Neural crest cell (in vitro differentiated cells): ENCODE measurements at regions not wholly inside any gene's neighbourhood (a gene's known extent, or its start where the extent isn't known, plus 50 kb on each side); places are given as distances from the start of the nearest gene placed in this dataset.
"Not testable (repeated sequence)": the region's sequence is repeated elsewhere in the genome, so short reads cannot be mapped to it uniquely, and the experiment has no call there.

Experiments
- DNase-seq: peaks from one replicate; pipeline ENCODE4 v3.0.0; 2021; ENCODE audit warnings: low read depth, mixed read lengths, low spot score
- H3K27ac Mint-ChIP-seq: one replicate; pipeline ENCODE4 v1.8.0; 2021; ENCODE audit warnings: mild to moderate bottlenecking, mixed read lengths; ENCODE audit not compliant: unreplicated experiment
- H3K27me3 Mint-ChIP-seq: 2 replicates; pipeline ENCODE4 v1.8.0; 2021; ENCODE audit warnings: low read depth, mild to moderate bottlenecking, mixed read lengths
- H3K36me3 Mint-ChIP-seq: 2 replicates; pipeline ENCODE4 v1.8.0; 2021; ENCODE audit warnings: low read depth, mild to moderate bottlenecking, mixed read lengths
- H3K4me1 Mint-ChIP-seq: 2 replicates; pipeline ENCODE4 v1.8.0; 2021; ENCODE audit warnings: mixed read lengths
- H3K4me3 Mint-ChIP-seq: one replicate; pipeline ENCODE4 v1.8.0; 2021; ENCODE audit warnings: mild to moderate bottlenecking, mixed read lengths
- H3K9me3 Mint-ChIP-seq: 2 replicates; pipeline ENCODE4 v1.8.0; 2021; ENCODE audit warnings: mixed read lengths
- CTCF ChIP-seq: fragments of 200-600 bp; sonication (generic); conservative IDR thresholded peaks from 2 replicates; pipeline ENCODE4 v1.5.0; 2021; ENCODE audit warnings: antibody characterized with exemption, mild to moderate bottlenecking

- no peak for DNase-seq
- Mint-ChIP-seq H3K9me3 (peaks cover 3% of the 10 kb centered on the region), H3K4me3 (no peak overlapping the region), H3K27me3 (peaks cover 8% of the 10 kb centered on the region), H3K27ac (no peak overlapping the region), H3K36me3 (no peaks in the 10 kb centered on the region), H3K4me1 (no peaks in the 10 kb centered on the region)
- TF ChIP-seq CTCF, result no peak
Observed at GRCh38 chr1:115447672-115448071, 109.6 kb upstream of the NGF start.

- no peak overlapping the region for H3K27ac Mint-ChIP-seq
- no peaks in the 10 kb centered on the region for H3K36me3 Mint-ChIP-seq
- no peak overlapping the region for H3K4me3 Mint-ChIP-seq
- H3K9me3 Mint-ChIP-seq, result peaks cover 1% of the 10 kb centered on the region
- no peak for DNase-seq
- peaks cover 18% of the 10 kb centered on the region for H3K4me1 Mint-ChIP-seq
- H3K27me3 Mint-ChIP-seq, result peaks cover 11% of the 10 kb centered on the region
- no peak for TF ChIP-seq CTCF
Observed at GRCh38 chr1:115445090-115445489, 107.0 kb upstream of the NGF start.

GRCh38 chr1:115440733-115441132 is 102.7 kb upstream of the NGF start:
- no peak for TF ChIP-seq CTCF
- H3K4me3 Mint-ChIP-seq, result no peak overlapping the region
- H3K9me3 Mint-ChIP-seq, result peaks cover 2% of the 10 kb centered on the region
- peaks cover 22% of the 10 kb centered on the region for H3K4me1 Mint-ChIP-seq
- H3K27ac Mint-ChIP-seq, result no peak overlapping the region
- peaks cover 4% of the 10 kb centered on the region for H3K27me3 Mint-ChIP-seq
- no peak for DNase-seq
- H3K36me3 Mint-ChIP-seq, result no peaks in the 10 kb centered on the region

GRCh38 chr1:115439520-115439919 is 101.5 kb upstream of the NGF start:
- not testable (repeated sequence) for H3K27ac Mint-ChIP-seq, DNase-seq, H3K27me3 Mint-ChIP-seq, H3K36me3 Mint-ChIP-seq, H3K9me3 Mint-ChIP-seq, H3K4me3 Mint-ChIP-seq
- peaks cover 22% of the 10 kb centered on the region for H3K4me1 Mint-ChIP-seq

GRCh38 chr1:115437196-115437595 is 99.1 kb upstream of the NGF start:
- Mint-ChIP-seq H3K4me3 (no peak overlapping the region), H3K9me3 (peaks cover 2% of the 10 kb centered on the region), H3K36me3 (no peaks in the 10 kb centered on the region), H3K27ac (no peak overlapping the region), H3K27me3 (peaks cover under 1% of the 10 kb centered on the region), H3K4me1 (peaks cover 22% of the 10 kb centered on the region)
- DNase-seq, result no peak
- no peak for TF ChIP-seq CTCF

GRCh38 chr1:115436596-115436995 is 98.5 kb upstream of the NGF start:
- Mint-ChIP-seq H3K9me3 (peaks cover 2% of the 10 kb centered on the region), H3K36me3 (no peaks in the 10 kb centered on the region), H3K4me3 (no peak overlapping the region), H3K27me3 (no peaks in the 10 kb centered on the region), H3K27ac (no peak overlapping the region), H3K4me1 (peaks cover 18% of the 10 kb centered on the region)
- no peak for DNase-seq
- no peak for TF ChIP-seq CTCF
